MCF 10A (cell line): ENCODE measurements at regions not wholly inside any gene's neighbourhood (a gene's known extent, or its start where the extent isn't known, plus 50 kb on each side); places are given as distances from the start of the nearest gene placed in this dataset.

Experiments used
- BruUV-seq: library from RNA; stranded (reverse); fragments of 400-500 nt; replicated peaks from 2 replicates; lab custom pipeline; 2021; lab: Mats Ljungman, UMichigan
- CTCF ChIA-PET: fragments of 300-600 bp; sonication (Branson Sonifier 250); formaldehyde crosslinking; extraction: SDS; loops from one replicate; lab custom pipeline; 2021; ENCODE audit warnings: antibody characterized with exemption, inconsistent platforms; lab: Yijun Ruan, JAX
- POLR2A ChIA-PET: fragments of 300-600, 350-650 bp; sonication (Branson Sonifier 250); formaldehyde crosslinking; extraction: SDS; loops from one replicate; lab custom pipeline; 2020; ENCODE audit warnings: antibody characterized with exemption, inconsistent platforms; lab: Yijun Ruan, JAX
- DNase-seq: peaks from one replicate; pipeline ENCODE4 v3.0.0-alpha.2; 2018; ENCODE audit not compliant: unreplicated experiment
- H3K27ac Mint-ChIP-seq: one replicate; pipeline ENCODE4 v1.8.0; 2022; ENCODE audit warnings: mild to moderate bottlenecking, low read depth, mixed read lengths; ENCODE audit not compliant: unreplicated experiment
- H3K27me3 Mint-ChIP-seq: one replicate; pipeline ENCODE4 v1.8.0; 2022; ENCODE audit warnings: mixed read lengths; ENCODE audit not compliant: insufficient read depth, unreplicated experiment
- H3K36me3 Mint-ChIP-seq: one replicate; pipeline ENCODE4 v1.8.0; 2022; ENCODE audit warnings: mild to moderate bottlenecking, moderate library complexity, mixed read lengths; ENCODE audit not compliant: insufficient read depth, unreplicated experiment
- H3K4me1 Mint-ChIP-seq: one replicate; pipeline ENCODE4 v1.8.0; 2022; ENCODE audit warnings: mixed read lengths; ENCODE audit not compliant: insufficient read depth, unreplicated experiment
- H3K4me3 Mint-ChIP-seq: one replicate; pipeline ENCODE4 v1.8.0; 2022; ENCODE audit warnings: mild to moderate bottlenecking, moderate library complexity, mixed read lengths; ENCODE audit not compliant: unreplicated experiment
- H3K9me3 Mint-ChIP-seq: one replicate; pipeline ENCODE4 v1.8.0; 2022; ENCODE audit warnings: mixed read lengths; ENCODE audit not compliant: unreplicated experiment
- CTCF ChIP-seq: fragments of 200-600 bp; IDR thresholded peaks from one replicate; pipeline ENCODE4 v1.8.0; 2022; ENCODE audit warnings: antibody characterized with exemption, mild to moderate bottlenecking; ENCODE audit not compliant: unreplicated experiment
- intact Hi-C: fragments of 100-400 bp; cut with micrococcal nuclease; formaldehyde crosslinking; loops from 2 replicates; pipeline ENCODE4 v1.14.1; 2022

- H3K4me3 Mint-ChIP-seq = no peak overlapping the region
These were observed 372.8 kb upstream of the JARID2 start for GRCh38 chr6:14873101-14873500.

GRCh38 chr6:14873781-14874441 is 372.0 kb upstream of the JARID2 start:
- TF ChIP-seq CTCF = no peak
- POLR2A ChIA-PET = no interaction called here
- CTCF ChIA-PET = interaction anchor here (0.6 kb wide), 1 partner anchor 567 kb away, joined by 3 read pairs; no protein-coding TSS in a partner anchor
- Mint-ChIP-seq H3K27ac (no peak overlapping the region), H3K9me3 (no peaks in the 10 kb centered on the region), H3K4me1 (peaks cover 9% of the 10 kb centered on the region), H3K36me3 (no peaks in the 10 kb centered on the region), H3K27me3 (no peaks in the 10 kb centered on the region), H3K4me3 (no peak overlapping the region)
- DNase-seq = no peak
- intact Hi-C loops = no loop called here
- BruUV-seq = no TSS peak

More at GRCh38 chr6:14873101-14873500, 372.8 kb upstream of the JARID2 start:
- H3K27ac Mint-ChIP-seq = no peak overlapping the region
- H3K4me1 Mint-ChIP-seq = peaks cover 9% of the 10 kb centered on the region
- intact Hi-C loops = no loop called here
- DNase-seq = no peak
- TF ChIP-seq CTCF = no peak
- ChIA-PET POLR2A (interaction anchor here (0.7 kb wide), 1 partner anchor 9 kb away, joined by 3 read pairs; no protein-coding TSS in a partner anchor), CTCF (no interaction called here)
- no TSS peak for BruUV-seq
- H3K27me3 Mint-ChIP-seq = no peaks in the 10 kb centered on the region
- H3K36me3 Mint-ChIP-seq = no peaks in the 10 kb centered on the region
- H3K9me3 Mint-ChIP-seq = no peaks in the 10 kb centered on the region

DNA sequence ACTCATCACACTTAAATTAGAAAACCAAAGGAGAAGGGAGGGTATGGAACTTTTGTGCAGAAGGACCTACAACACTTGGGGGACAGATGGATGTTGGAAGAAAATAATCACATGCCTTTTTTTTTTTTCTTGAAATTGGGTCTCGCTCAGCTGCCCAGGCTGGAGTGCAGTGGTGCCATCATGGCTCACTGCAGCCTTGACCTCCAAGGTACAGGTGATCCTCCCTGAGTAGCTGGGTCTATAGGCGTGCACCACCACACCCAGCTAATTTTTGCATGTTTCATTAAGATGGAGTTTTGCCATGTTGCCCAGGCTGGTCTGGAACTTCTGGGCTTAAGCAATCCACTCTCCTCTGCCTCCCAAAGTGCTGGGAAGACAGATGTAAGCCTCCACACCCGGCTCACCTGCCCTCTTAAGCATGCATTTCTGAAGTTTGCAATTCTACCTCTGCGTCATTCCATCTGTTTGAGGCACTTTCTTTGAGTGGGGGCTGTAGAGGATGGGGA is 370.8 kb upstream of the JARID2 start:
- Mint-ChIP-seq H3K27me3 (no peaks in the 10 kb centered on the region), H3K27ac (no peak overlapping the region), H3K4me1 (peaks cover 9% of the 10 kb centered on the region), H3K9me3 (no peaks in the 10 kb centered on the region), H3K36me3 (no peaks in the 10 kb centered on the region), H3K4me3 (no peak overlapping the region)
- POLR2A ChIA-PET = no interaction called here
- DNase-seq = no peak
- no TSS peak for BruUV-seq
- no peak for TF ChIP-seq CTCF
- CTCF ChIA-PET = interaction anchor here (0.5 kb wide), 1 partner anchor 12 kb away, joined by 3 read pairs; no protein-coding TSS in a partner anchor
- intact Hi-C loops = no loop called here

DNA sequence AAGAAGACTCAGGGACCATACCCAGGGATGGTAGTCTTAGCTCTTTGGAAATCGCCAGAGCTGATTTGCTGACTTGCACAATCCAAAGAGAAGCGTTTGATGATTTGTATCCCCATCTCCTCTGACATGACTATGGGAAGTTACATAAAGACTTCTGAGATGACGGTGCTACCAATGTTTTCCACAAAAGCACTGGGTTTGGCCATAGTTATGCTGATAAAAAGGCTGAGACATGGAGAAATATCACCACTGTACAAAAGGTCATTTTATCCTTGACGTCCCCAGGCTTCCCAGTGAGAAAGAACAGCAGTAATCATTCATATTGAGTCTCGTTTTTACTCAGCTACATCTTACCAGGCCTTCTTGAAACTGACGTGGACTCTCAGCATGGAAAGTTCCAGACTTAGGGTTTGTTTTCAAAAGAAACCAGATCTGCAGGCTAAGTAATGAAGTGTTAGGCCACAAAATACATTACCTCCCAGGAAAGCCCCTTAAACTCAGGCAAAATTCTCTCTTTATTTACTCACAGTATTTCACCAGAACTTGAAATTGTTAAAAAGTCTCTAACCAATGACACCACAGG is 370.3 kb upstream of the JARID2 start:
- no peak overlapping the region for H3K27ac Mint-ChIP-seq
- CTCF ChIA-PET = interaction anchor here (0.5 kb wide), 1 partner anchor 12 kb away, joined by 3 read pairs; no protein-coding TSS in a partner anchor

More for the DNA sequence above, 370.3 kb upstream of the JARID2 start:
- intact Hi-C loops = no loop called here
- Mint-ChIP-seq H3K9me3 (no peaks in the 10 kb centered on the region), H3K4me1 (peaks cover 9% of the 10 kb centered on the region), H3K4me3 (no peak overlapping the region), H3K36me3 (no peaks in the 10 kb centered on the region), H3K27me3 (no peaks in the 10 kb centered on the region)
- no TSS peak for BruUV-seq
- TF ChIP-seq CTCF = no peak
- DNase-seq = no peak
- POLR2A ChIA-PET = no interaction called here
